Kidney (tissue), 13 donors: ENCODE measurements at regions not wholly inside any gene's neighbourhood (a gene's known extent, or its start where the extent isn't known, plus 50 kb on each side); places are given as distances from the start of the nearest gene placed in this dataset.

Experiments
- DNase-seq, 5 donors: peaks; one replicate each; pipeline ENCODE4 v3.0.0-alpha.2; 2013 to 2020
- FAIRE-seq: peaks from 2 replicates; lab custom pipeline; 2012; peaks lifted over from hg19 to GRCh38; lab: Jason Lieb, UNC
- H3K27ac ChIP-seq, 2 donors: one replicate each; pipeline ENCODE4 v1.7.0; 2013; ENCODE audit warnings: low read depth in 2 of 2, low read length in 2 of 2, inconsistent platforms in 1 of 2
- H3K27me3 ChIP-seq: one replicate; pipeline ENCODE4 v1.7.1; 2013; ENCODE audit warnings: low read length, inconsistent platforms; ENCODE audit not compliant: control insufficient read depth, insufficient read depth
- H3K36me3 ChIP-seq, 3 donors: one replicate each; pipeline versions ENCODE4 v1.7.0 to v1.7.1; 2013; ENCODE audit warnings: low read length in 3 of 3, control low read depth in 1 of 3, inconsistent platforms in 1 of 3; ENCODE audit not compliant: insufficient read depth in 3 of 3, control insufficient read depth in 2 of 3
- H3K4me1 ChIP-seq, 3 donors: one replicate each; pipeline versions ENCODE4 v1.7.0 to v1.7.1; 2013; ENCODE audit warnings: low read length in 3 of 3, inconsistent platforms in 1 of 3, low read depth in 1 of 3; ENCODE audit not compliant: control insufficient read depth in 2 of 3, insufficient read depth in 2 of 3
- H3K4me3 ChIP-seq, 3 donors: one replicate each; pipeline versions ENCODE4 v1.7.0 to v1.8.1; 2013; ENCODE audit warnings: low read length in 3 of 3, control low read depth in 1 of 3, inconsistent platforms in 1 of 3
- H3K9ac ChIP-seq, 3 donors: one replicate each; pipeline versions ENCODE4 v1.7.0 to v1.7.1; 2013; ENCODE audit warnings: low read length in 3 of 3, control low read depth in 1 of 3, inconsistent platforms in 1 of 3
- H3K9me3 ChIP-seq, 3 donors: one replicate each; pipeline versions ENCODE4 v1.7.0 to v1.7.1; 2013; ENCODE audit warnings: low read length in 3 of 3, control low read depth in 1 of 3, inconsistent platforms in 1 of 3; ENCODE audit not compliant: control insufficient read depth in 2 of 3, insufficient read depth in 1 of 3
- CTCF ChIP-seq: IDR thresholded peaks from 3 replicates; pipeline ENCODE4 v1.5.1; 2012; ENCODE audit warnings: mild to moderate bottlenecking, moderate library complexity, borderline replicate concordance; ENCODE audit not compliant: insufficient read depth; ENCODE audit errors: extremely low read depth
- intact Hi-C: fragments of 100-400 bp; cut with DNase I; formaldehyde crosslinking; loops from one replicate; pipeline ENCODE4 v1.11.1; 2022
- donor health status: control.
- donor health status: control.
- donor health status: control.
- donor health status: control.
- donor health status: control.
- donor health status: DM: yes; HTN: yes; CAD: no.
- donor health status: Normal renal cell carcinoma (clear cell type).

- no peak for FAIRE-seq
- H3K9ac ChIP-seq: no peak overlapping the region
- intact Hi-C loops: no loop called here
- no peak for DNase-seq
- H3K36me3 ChIP-seq: no peaks in the 10 kb centered on the region
- H3K9me3 ChIP-seq: peaks cover 0 to 2% (median 0%) of the 10 kb centered on the region in 3 donors
- no peak overlapping the region for H3K4me3 ChIP-seq
- TF ChIP-seq CTCF: no peak
- H3K27me3 ChIP-seq: no peaks in the 10 kb centered on the region
- H3K27ac ChIP-seq: no peak overlapping the region
- no peaks in the 10 kb centered on the region for H3K4me1 ChIP-seq
These were observed 581.7 kb upstream of the POT1 start for GRCh38 chr7:125511310-125511709.

GRCh38 chr7:125506331-125506730 lies 576.7 kb upstream of the POT1 start:
- no peak for TF ChIP-seq CTCF
- intact Hi-C loops: no loop called here
- DNase-seq (no peak), FAIRE-seq (no peak)
- Histone ChIP-seq H3K36me3 (no peaks in the 10 kb centered on the region), H3K9ac (no peak overlapping the region), H3K27me3 (no peaks in the 10 kb centered on the region), H3K4me3 (no peak overlapping the region), H3K9me3 (no peaks in the 10 kb centered on the region), H3K27ac (no peak overlapping the region), H3K4me1 (no peaks in the 10 kb centered on the region)

GRCh38 chr7:125504848-125505247 lies 575.2 kb upstream of the POT1 start:
- no peak overlapping the region for H3K9ac ChIP-seq
- H3K27me3 ChIP-seq: no peaks in the 10 kb centered on the region
- no peaks in the 10 kb centered on the region for H3K9me3 ChIP-seq
- H3K4me3 ChIP-seq: no peak overlapping the region
- intact Hi-C loops: no loop called here
- no peaks in the 10 kb centered on the region for H3K4me1 ChIP-seq
- no peaks in the 10 kb centered on the region for H3K36me3 ChIP-seq
- DNase-seq (no peak), FAIRE-seq (no peak)
- TF ChIP-seq CTCF: no peak
- no peak overlapping the region for H3K27ac ChIP-seq

GRCh38 chr7:125495997-125496396 lies 566.4 kb upstream of the POT1 start:
- H3K9ac ChIP-seq: no peak overlapping the region
- DNase-seq: no peak
- TF ChIP-seq CTCF: no peak
- no peaks in the 10 kb centered on the region for H3K27me3 ChIP-seq
- no peak overlapping the region for H3K27ac ChIP-seq
- no peaks in the 10 kb centered on the region for H3K9me3 ChIP-seq
- H3K4me3 ChIP-seq: no peak overlapping the region
- H3K4me1 ChIP-seq: no peaks in the 10 kb centered on the region
- no peaks in the 10 kb centered on the region for H3K36me3 ChIP-seq
- FAIRE-seq: no peak
- intact Hi-C loops: no loop called here
